HG03354 (cell line): ENCODE measurements at regions not wholly inside any gene's neighbourhood (a gene's known extent, or its start where the extent isn't known, plus 50 kb on each side); places are given as distances from the start of the nearest gene placed in this dataset.
"Not testable (repeated sequence)": the region's sequence is repeated elsewhere in the genome, so short reads cannot be mapped to it uniquely, and the experiment has no call there.

ENCODE experiments used
- ATAC-seq: cut with Tn5 transposase; IDR thresholded peaks from one replicate; pipeline ENCODE4 v1.9.1; 2021; ENCODE audit warnings: mild to moderate bottlenecking; ENCODE audit not compliant: unreplicated experiment, poor library complexity, severe bottlenecking

- no peak for ATAC-seq
Observed at GRCh38 chr5:108606185-108606584, 141.5 kb upstream of the FER start.

- ATAC-seq: no peak
Observed at GRCh38 chr5:108602830-108603229, 144.9 kb upstream of the FER start.

- no peak for ATAC-seq
Observed at GRCh38 chr5:108590799-108591198, 156.9 kb upstream of the FER start.

GRCh38 chr5:108588323-108588722 is 159.4 kb upstream of the FER start:
- no peak for ATAC-seq

- ATAC-seq: no peak
Observed at GRCh38 chr5:108587821-108588220, 159.9 kb upstream of the FER start.

- ATAC-seq: no peak
Observed at GRCh38 chr5:108581026-108581425, 166.7 kb upstream of the FER start.

- no peak for ATAC-seq
Observed at GRCh38 chr5:108579236-108579635, 168.5 kb upstream of the FER start.

GRCh38 chr5:108578791-108579190 is 168.9 kb upstream of the FER start:
- no peak for ATAC-seq

GRCh38 chr5:108567429-108567828 is 180.3 kb upstream of the FER start:
- no peak for ATAC-seq

GRCh38 chr5:108564441-108564840 is 182.5 kb upstream of the FBXL17 start:
- ATAC-seq: no peak

GRCh38 chr5:108562205-108562454 is 180.2 kb upstream of the FBXL17 start:
- ATAC-seq: no peak

- ATAC-seq: no peak
Observed at GRCh38 chr5:108561416-108562204, 179.7 kb upstream of the FBXL17 start.

GRCh38 chr5:108560581-108560980 is 178.7 kb upstream of the FBXL17 start:
- no peak for ATAC-seq

- no peak for ATAC-seq
Observed at GRCh38 chr5:108560166-108560565, 178.3 kb upstream of the FBXL17 start.

GRCh38 chr5:108558840-108559239 is 176.9 kb upstream of the FBXL17 start:
- ATAC-seq: not testable (repeated sequence)

GRCh38 chr5:108558142-108558541 is 176.2 kb upstream of the FBXL17 start:
- not testable (repeated sequence) for ATAC-seq

- no peak for ATAC-seq
Observed at GRCh38 chr5:108557686-108558085, 175.8 kb upstream of the FBXL17 start.

GRCh38 chr5:108556441-108557145 is 174.7 kb upstream of the FBXL17 start:
- ATAC-seq: no peak

GRCh38 chr5:108548684-108549596 is 167.0 kb upstream of the FBXL17 start:
- ATAC-seq: no peak

- ATAC-seq: no peak
Observed at GRCh38 chr5:108546939-108547338, 165.0 kb upstream of the FBXL17 start.

- ATAC-seq: no peak
Observed at GRCh38 chr5:108545301-108545700, 163.4 kb upstream of the FBXL17 start.
